ENCODE measurements at regions not wholly inside any gene's neighbourhood (a gene's known extent, or its start where the extent isn't known, plus 50 kb on each side); places are given as distances from the start of the nearest gene placed in this dataset.

DNA sequence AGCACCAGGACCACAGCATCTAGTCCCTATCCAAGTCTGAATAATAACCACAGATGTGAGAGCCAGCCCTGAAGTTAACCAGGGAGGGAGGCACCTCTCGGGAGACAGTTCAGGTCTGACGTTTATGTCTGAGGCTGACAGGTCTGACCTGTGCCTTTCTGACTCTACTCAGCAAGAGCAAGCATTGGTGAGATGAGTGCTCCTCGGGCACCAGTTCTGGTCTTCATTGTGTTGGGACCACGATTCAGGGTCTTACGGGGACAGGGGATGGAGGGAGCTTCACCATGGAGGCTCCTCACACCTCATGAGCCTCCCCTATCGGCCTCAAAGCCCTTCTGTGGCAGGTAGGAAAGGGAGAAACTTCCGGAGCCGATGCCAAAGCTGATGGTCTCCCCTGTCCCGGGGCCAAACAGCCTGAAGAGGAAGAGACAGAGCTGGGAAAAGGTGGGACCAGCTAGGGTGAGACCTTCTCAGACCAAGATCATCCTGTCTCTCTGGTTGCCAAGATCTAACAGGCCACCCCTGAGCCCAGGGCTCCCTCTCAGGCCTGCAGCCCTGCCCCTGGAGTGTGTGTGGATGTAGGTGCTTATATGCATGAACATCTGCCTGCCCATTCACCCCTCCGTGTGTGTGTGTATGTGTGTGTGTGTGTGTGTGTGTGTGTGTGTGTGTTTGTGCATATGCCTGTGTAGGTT is 170.5 kb downstream of the VEGFA start:
- Histone ChIP-seq H3K36me3 (no peaks in the 10 kb centered on the region), H3K27ac (no peak overlapping the region), H3K9me3 (no peaks in the 10 kb centered on the region), H3K27me3 (peaks cover 4% of the 10 kb centered on the region), H3K4me3 (ENCODE audit: low read depth in 1 of 2, low read length in 1 of 2) (no peak overlapping the region), H3K4me1 (ENCODE audit: control insufficient read depth in 1 of 2, insufficient read depth in 1 of 2, low read depth in 1 of 2, low read length in 1 of 2) (no peaks in the 10 kb centered on the region)
- TF ChIP-seq CTCF (IDR thresholded peaks at IDR 0.05): no peak

DNA sequence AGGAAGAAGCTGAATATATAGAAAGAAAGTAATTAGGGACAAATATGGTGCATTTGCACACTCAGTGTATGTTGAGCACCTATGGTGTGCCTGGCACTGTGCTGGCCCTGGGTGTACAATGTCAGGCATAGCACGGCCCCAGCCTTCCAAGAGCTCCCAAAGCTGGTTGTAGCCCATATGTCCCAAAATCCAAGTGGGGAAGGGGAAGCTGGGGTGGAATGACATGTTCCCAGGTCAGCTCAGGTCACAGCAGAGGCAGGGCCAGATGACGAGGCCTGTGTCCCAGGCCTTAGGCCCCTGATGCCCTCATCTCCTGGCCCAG is 170.0 kb downstream of the VEGFA start:
- no peak for TF ChIP-seq CTCF (IDR thresholded peaks at IDR 0.05)
- no peaks in the 10 kb centered on the region for H3K36me3 ChIP-seq

DNA sequence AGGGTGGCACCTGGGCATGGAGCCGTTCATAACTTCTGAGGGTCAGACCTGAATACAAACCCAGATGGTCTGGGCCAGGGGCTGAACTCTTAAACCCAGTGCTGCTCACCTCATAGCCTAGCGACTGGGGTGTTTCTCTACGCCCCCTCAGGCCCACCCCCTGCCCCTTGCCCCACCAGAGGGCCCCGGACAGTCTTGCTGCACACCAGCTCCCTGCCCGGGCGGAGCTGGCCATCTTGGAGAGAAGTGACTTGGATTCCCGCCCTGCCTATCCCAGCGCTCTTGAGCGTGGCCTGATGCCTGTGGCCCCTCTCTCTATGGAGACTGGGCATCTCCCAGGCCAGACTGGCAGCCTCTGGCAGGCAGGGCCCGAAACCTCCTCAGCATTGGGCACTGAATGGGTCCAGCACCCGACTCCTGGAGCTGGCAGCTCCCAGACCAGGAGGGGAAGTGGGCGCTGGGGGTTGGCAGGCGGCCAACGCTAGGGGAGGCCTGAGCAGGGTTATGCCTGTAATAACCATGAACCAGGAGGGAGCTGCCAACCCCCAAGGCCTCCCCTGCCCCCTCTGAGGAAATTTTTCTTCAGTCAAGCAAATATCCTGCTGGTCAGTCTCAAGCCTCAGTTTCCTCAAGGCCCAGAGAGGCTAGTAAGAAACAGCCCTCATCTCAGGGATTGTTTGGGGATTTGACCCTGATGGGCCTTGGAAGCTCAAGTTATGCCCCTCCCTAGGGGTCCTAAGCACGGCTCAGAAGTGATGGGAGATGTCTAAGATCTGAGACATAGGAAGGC is 169.5 kb downstream of the VEGFA start:
- Histone ChIP-seq H3K4me1 (ENCODE audit: control insufficient read depth in 1 of 2, insufficient read depth in 1 of 2, low read depth in 1 of 2, low read length in 1 of 2) (no peaks in the 10 kb centered on the region), H3K36me3 (no peaks in the 10 kb centered on the region), H3K27ac (no peak overlapping the region), H3K9me3 (no peaks in the 10 kb centered on the region), H3K4me3 (ENCODE audit: low read depth in 1 of 2, low read length in 1 of 2) (no peak overlapping the region), H3K27me3 (peaks cover 4% of the 10 kb centered on the region)
- no peak for TF ChIP-seq CTCF (IDR thresholded peaks at IDR 0.05)

More for the DNA sequence above, 170.0 kb downstream of the VEGFA start:
- H3K27me3 ChIP-seq: peaks cover 4% of the 10 kb centered on the region
- no peaks in the 10 kb centered on the region for H3K9me3 ChIP-seq
- H3K27ac ChIP-seq: no peak overlapping the region
- no peaks in the 10 kb centered on the region for H3K4me1 ChIP-seq (ENCODE audit: control insufficient read depth in 1 of 2, insufficient read depth in 1 of 2, low read depth in 1 of 2, low read length in 1 of 2)
- no peak overlapping the region for H3K4me3 ChIP-seq (ENCODE audit: low read depth in 1 of 2, low read length in 1 of 2)

- TF ChIP-seq CTCF (IDR thresholded peaks at IDR 0.05): no peak
These were observed 168.4 kb downstream of the VEGFA start for GRCh38 chr6:43938178-43939105.

More at GRCh38 chr6:43938178-43939105, 168.4 kb downstream of the VEGFA start:
- Histone ChIP-seq H3K4me3 (ENCODE audit: low read depth in 1 of 2, low read length in 1 of 2) (no peak overlapping the region), H3K9me3 (no peaks in the 10 kb centered on the region), H3K4me1 (ENCODE audit: control insufficient read depth in 1 of 2, insufficient read depth in 1 of 2, low read depth in 1 of 2, low read length in 1 of 2) (no peaks in the 10 kb centered on the region), H3K27me3 (peaks cover 4% of the 10 kb centered on the region), H3K27ac (no peak overlapping the region), H3K36me3 (no peaks in the 10 kb centered on the region)

Measured in neutrophil (primary cell).